ENCODE measurements at regions not wholly inside any gene's neighbourhood (a gene's known extent, or its start where the extent isn't known, plus 50 kb on each side); places are given as distances from the start of the nearest gene placed in this dataset.

DNA sequence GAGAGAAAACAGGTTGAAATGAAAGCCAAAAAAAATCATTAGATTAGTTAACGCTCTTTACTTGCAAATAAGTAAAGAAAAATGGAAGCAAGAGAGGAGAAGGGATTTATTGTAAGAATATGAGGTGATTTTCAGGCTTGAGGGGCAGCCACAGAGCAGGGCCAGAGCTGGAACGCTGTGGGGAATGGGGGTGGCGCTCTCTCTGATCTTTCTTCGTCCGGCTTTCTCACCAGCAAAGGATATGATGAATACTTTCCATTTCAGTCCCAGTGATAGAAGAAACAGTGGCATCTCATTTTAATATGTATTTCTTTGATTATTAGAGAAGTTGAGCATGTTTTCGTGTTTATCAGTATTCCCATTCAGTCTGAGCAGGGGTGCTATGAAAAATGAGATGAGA is 112.2 kb downstream of the SKIDA1 start:
- DNase-seq (ENCODE audit: low read depth): no peak
- TF ChIP-seq, protein P1, sequence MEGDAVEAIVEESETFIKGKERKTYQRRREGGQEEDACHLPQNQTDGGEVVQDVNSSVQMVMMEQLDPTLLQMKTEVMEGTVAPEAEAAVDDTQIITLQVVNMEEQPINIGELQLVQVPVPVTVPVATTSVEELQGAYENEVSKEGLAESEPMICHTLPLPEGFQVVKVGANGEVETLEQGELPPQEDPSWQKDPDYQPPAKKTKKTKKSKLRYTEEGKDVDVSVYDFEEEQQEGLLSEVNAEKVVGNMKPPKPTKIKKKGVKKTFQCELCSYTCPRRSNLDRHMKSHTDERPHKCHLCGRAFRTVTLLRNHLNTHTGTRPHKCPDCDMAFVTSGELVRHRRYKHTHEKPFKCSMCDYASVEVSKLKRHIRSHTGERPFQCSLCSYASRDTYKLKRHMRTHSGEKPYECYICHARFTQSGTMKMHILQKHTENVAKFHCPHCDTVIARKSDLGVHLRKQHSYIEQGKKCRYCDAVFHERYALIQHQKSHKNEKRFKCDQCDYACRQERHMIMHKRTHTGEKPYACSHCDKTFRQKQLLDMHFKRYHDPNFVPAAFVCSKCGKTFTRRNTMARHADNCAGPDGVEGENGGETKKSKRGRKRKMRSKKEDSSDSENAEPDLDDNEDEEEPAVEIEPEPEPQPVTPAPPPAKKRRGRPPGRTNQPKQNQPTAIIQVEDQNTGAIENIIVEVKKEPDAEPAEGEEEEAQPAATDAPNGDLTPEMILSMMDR (IDR thresholded peaks at IDR 0.05; ENCODE audit: control insufficient read depth, extremely low read depth, insufficient read depth): no peak
- no peak overlapping the region for H3K4me3 ChIP-seq (ENCODE audit: low read depth, low read length)

DNA sequence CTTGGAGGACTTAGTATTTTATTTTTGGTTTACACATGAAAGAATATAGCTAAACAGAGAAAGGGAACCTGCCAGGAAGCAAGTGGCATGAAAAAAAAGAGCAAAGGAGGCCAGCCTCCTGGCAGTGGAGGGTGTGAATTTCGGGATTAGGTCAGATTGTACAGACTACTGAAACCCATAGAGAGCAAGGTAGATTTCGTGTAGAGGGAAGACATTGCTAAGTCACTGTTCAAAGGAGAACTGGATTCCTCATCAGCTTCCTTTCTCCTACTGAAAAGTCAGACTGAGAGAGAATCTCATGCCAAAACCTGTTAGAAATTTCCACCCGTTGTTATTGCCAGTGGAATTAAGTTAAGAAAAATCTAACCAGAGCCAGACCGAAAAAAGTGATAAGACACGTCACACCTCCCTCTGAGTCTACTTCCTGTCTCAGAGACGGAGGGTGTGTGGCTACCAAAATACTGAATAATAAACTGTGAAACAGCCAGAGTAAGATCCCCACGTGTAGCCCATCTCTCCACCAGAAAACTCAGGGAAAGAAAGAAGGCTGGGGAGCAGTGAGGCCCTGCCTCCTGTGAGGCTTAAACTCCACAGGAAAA is 118.8 kb downstream of the SKIDA1 start:
- no peak for DNase-seq (ENCODE audit: low read depth)
- TF ChIP-seq, protein P1 (IDR thresholded peaks at IDR 0.05; ENCODE audit: control insufficient read depth, extremely low read depth, insufficient read depth): no peak
- H3K4me3 ChIP-seq (ENCODE audit: low read depth, low read length): no peak overlapping the region

DNA sequence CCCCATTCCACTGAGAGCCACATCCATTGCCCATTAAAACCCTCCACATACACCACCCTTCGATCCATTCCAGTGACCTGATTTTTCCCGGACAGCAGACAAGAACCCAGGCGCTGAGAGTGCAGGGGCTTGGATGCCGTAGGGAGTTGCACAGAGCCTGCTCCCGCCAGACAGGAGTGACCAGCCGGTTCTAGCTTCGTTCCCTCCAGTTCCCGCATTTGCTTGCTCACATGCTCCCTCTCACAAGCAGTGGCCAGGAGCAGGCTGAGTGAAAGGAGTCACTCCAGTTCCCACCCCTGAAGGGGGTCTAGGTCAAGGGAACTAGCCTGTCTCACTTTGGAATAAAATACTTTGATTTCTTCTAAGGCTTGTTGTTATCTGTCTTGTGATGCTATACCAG is 119.5 kb downstream of the SKIDA1 start:
- TF ChIP-seq, protein P1 (IDR thresholded peaks at IDR 0.05; ENCODE audit: control insufficient read depth, extremely low read depth, insufficient read depth): no peak
- DNase-seq (ENCODE audit: low read depth): no peak
- H3K4me3 ChIP-seq (ENCODE audit: low read depth, low read length): no peak overlapping the region

DNA sequence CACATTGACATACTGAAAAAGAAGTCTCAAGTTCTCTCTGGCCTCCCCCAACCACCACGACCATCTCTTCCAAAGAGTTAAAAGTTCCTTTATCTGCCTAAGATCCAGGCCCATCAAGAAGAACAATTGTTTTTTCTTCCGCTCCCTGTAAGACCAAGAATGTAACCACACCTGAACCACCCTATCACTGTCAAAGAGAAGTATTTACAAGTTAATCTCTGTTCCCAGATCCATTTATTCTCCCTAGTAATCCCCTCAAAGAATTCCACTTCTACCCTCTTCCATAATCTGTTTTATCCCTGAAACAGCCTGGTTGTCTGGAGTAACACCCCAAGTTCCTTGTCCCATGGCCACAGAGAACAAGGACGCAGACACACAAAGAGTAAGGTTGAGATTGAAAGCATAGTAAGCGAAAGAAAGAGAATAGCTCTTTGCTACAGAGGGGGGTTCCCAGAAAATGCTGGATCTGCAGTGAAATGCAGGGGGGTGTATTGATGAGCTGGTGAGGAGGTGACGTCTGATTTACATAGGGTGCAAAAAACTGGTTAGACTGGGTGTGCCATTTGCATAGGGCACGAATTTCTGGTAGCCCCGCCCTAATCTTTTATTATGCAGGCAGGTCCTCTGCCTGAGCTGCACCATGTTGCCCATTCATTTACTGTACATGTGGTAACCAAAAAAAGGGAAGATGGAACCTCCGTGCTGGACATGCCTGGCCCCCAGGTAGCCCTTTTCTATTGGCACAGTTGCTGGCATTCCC is 122.0 kb downstream of the SKIDA1 start:
- no peak overlapping the region for H3K4me3 ChIP-seq (ENCODE audit: low read depth, low read length)

DNA sequence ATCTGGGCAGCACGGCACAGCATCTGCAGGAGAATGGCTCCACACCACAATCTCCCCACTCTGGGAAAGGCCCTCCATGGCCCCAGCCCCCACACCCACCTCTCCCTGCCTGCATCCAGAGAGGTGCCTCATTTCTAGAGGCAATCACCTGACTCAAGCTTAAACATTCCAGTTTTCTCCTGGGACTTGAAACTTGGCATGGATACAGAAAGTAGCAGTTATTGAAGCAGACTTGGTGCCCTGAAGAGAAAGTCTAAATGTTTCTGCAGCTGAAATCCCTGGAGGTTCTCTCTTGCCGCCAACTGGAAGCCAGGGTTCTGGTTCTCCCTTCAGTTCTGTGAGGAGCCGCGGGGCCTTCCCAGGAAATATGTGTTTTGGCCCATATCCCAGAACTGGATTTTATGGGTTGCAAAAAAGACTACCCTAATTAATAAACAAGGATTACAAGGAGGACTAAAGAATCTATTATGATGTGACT is 122.8 kb downstream of the SKIDA1 start:
- peak; percentile 65 for DNase-seq (ENCODE audit: low read depth)
- TF ChIP-seq, protein P1 (IDR thresholded peaks at IDR 0.05; ENCODE audit: control insufficient read depth, extremely low read depth, insufficient read depth): no peak
- no peak overlapping the region for H3K4me3 ChIP-seq (ENCODE audit: low read depth, low read length)

More for the DNA sequence above, 122.0 kb downstream of the SKIDA1 start:
- DNase-seq (ENCODE audit: low read depth): no peak
- TF ChIP-seq, protein P1 (IDR thresholded peaks at IDR 0.05; ENCODE audit: control insufficient read depth, extremely low read depth, insufficient read depth): no peak

DNA sequence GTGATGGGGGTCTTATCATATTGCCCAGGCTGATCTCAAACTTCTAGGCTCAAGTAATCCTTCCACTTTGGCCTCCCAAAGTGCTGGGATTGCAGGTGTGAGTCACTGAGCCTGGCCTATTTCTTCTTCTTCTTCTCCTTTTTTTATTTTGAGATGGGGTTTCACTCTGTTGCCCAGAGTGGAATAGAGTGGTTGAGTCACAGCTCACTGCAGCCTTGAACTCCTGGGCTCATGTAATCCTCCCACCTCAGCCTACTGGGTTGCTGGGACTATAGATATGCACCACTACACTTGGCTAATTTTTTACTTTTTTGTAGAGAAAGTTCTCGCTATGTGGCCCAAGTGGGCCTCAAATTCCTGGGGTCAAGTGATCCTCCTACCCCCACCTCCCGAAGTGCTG is 124.3 kb downstream of the SKIDA1 start:
- DNase-seq (ENCODE audit: low read depth): no peak

More for the DNA sequence above, 124.3 kb downstream of the SKIDA1 start:
- TF ChIP-seq, protein P1 (IDR thresholded peaks at IDR 0.05; ENCODE audit: control insufficient read depth, extremely low read depth, insufficient read depth): no peak
- no peak overlapping the region for H3K4me3 ChIP-seq (ENCODE audit: low read depth, low read length)
